MCF 10A (cell line): ENCODE measurements at regions not wholly inside any gene's neighbourhood (a gene's known extent, or its start where the extent isn't known, plus 50 kb on each side); places are given as distances from the start of the nearest gene placed in this dataset.

ENCODE experiments used
- BruUV-seq: library from RNA; stranded (reverse); fragments of 400-500 nt; replicated peaks from 2 replicates; lab custom pipeline; 2021; lab: Mats Ljungman, UMichigan
- CTCF ChIA-PET: fragments of 300-600 bp; sonication (Branson Sonifier 250); formaldehyde crosslinking; extraction: SDS; loops from one replicate; lab custom pipeline; 2021; ENCODE audit warnings: antibody characterized with exemption, inconsistent platforms; lab: Yijun Ruan, JAX
- POLR2A ChIA-PET: fragments of 300-600, 350-650 bp; sonication (Branson Sonifier 250); formaldehyde crosslinking; extraction: SDS; loops from one replicate; lab custom pipeline; 2020; ENCODE audit warnings: antibody characterized with exemption, inconsistent platforms; lab: Yijun Ruan, JAX
- DNase-seq: peaks from one replicate; pipeline ENCODE4 v3.0.0-alpha.2; 2018; ENCODE audit not compliant: unreplicated experiment
- H3K27ac Mint-ChIP-seq: one replicate; pipeline ENCODE4 v1.8.0; 2022; ENCODE audit warnings: mild to moderate bottlenecking, low read depth, mixed read lengths; ENCODE audit not compliant: unreplicated experiment
- H3K27me3 Mint-ChIP-seq: one replicate; pipeline ENCODE4 v1.8.0; 2022; ENCODE audit warnings: mixed read lengths; ENCODE audit not compliant: insufficient read depth, unreplicated experiment
- H3K36me3 Mint-ChIP-seq: one replicate; pipeline ENCODE4 v1.8.0; 2022; ENCODE audit warnings: mild to moderate bottlenecking, moderate library complexity, mixed read lengths; ENCODE audit not compliant: insufficient read depth, unreplicated experiment
- H3K4me1 Mint-ChIP-seq: one replicate; pipeline ENCODE4 v1.8.0; 2022; ENCODE audit warnings: mixed read lengths; ENCODE audit not compliant: insufficient read depth, unreplicated experiment
- H3K4me3 Mint-ChIP-seq: one replicate; pipeline ENCODE4 v1.8.0; 2022; ENCODE audit warnings: mild to moderate bottlenecking, moderate library complexity, mixed read lengths; ENCODE audit not compliant: unreplicated experiment
- H3K9me3 Mint-ChIP-seq: one replicate; pipeline ENCODE4 v1.8.0; 2022; ENCODE audit warnings: mixed read lengths; ENCODE audit not compliant: unreplicated experiment
- CTCF ChIP-seq: fragments of 200-600 bp; IDR thresholded peaks from one replicate; pipeline ENCODE4 v1.8.0; 2022; ENCODE audit warnings: antibody characterized with exemption, mild to moderate bottlenecking; ENCODE audit not compliant: unreplicated experiment
- intact Hi-C: fragments of 100-400 bp; cut with micrococcal nuclease; formaldehyde crosslinking; loops from 2 replicates; pipeline ENCODE4 v1.14.1; 2022

- H3K27me3 Mint-ChIP-seq, result no peaks in the 10 kb centered on the region
- ChIA-PET POLR2A (no interaction called here), CTCF (no interaction called here)
- no peaks in the 10 kb centered on the region for H3K4me1 Mint-ChIP-seq
- H3K36me3 Mint-ChIP-seq, result no peaks in the 10 kb centered on the region
- intact Hi-C loops, result no loop called here
- peaks cover 8% of the 10 kb centered on the region for H3K9me3 Mint-ChIP-seq
- no peak overlapping the region for H3K4me3 Mint-ChIP-seq
- no peak for DNase-seq
- TF ChIP-seq CTCF, result no peak
- H3K27ac Mint-ChIP-seq, result no peak overlapping the region
- no TSS peak for BruUV-seq
Measured at GRCh38 chr3:68287101-68287500, 632.7 kb upstream of the SUCLG2 start.

- no TSS peak for BruUV-seq
- intact Hi-C loops, result no loop called here
- ChIA-PET POLR2A (no interaction called here), CTCF (no interaction called here)
- no peaks in the 10 kb centered on the region for H3K9me3 Mint-ChIP-seq
- no peak for DNase-seq
- H3K27me3 Mint-ChIP-seq, result peaks cover 18% of the 10 kb centered on the region
- no peaks in the 10 kb centered on the region for H3K36me3 Mint-ChIP-seq
- TF ChIP-seq CTCF, result no peak
- no peak overlapping the region for H3K27ac Mint-ChIP-seq
- H3K4me3 Mint-ChIP-seq, result no peak overlapping the region
- no peaks in the 10 kb centered on the region for H3K4me1 Mint-ChIP-seq
Measured at GRCh38 chr3:68274286-68274685, 619.9 kb upstream of the SUCLG2 start.

GRCh38 chr3:68271145-68271544 is 616.7 kb upstream of the SUCLG2 start:
- H3K4me1 Mint-ChIP-seq, result no peaks in the 10 kb centered on the region
- intact Hi-C loops, result no loop called here
- CTCF ChIA-PET, result interaction anchor here (0.6 kb wide), 1 partner anchor 30 kb away, joined by 3 read pairs; no protein-coding TSS in a partner anchor
- no TSS peak for BruUV-seq
- H3K4me3 Mint-ChIP-seq, result no peak overlapping the region
- no peak overlapping the region for H3K27ac Mint-ChIP-seq
- POLR2A ChIA-PET, result no interaction called here
- no peak for TF ChIP-seq CTCF
- H3K9me3 Mint-ChIP-seq, result no peaks in the 10 kb centered on the region
- no peaks in the 10 kb centered on the region for H3K36me3 Mint-ChIP-seq
- H3K27me3 Mint-ChIP-seq, result peaks cover 7% of the 10 kb centered on the region
- DNase-seq, result peak; percentile 8

- DNase-seq, result peak; percentile 11
- ChIA-PET CTCF (interaction anchor here (0.7 kb wide), 1 partner anchor 21 kb away, joined by 3 read pairs; no protein-coding TSS in a partner anchor), POLR2A (no interaction called here)
- H3K4me3 Mint-ChIP-seq, result no peak overlapping the region
- H3K36me3 Mint-ChIP-seq, result no peaks in the 10 kb centered on the region
- no peaks in the 10 kb centered on the region for H3K4me1 Mint-ChIP-seq
- intact Hi-C loops, result no loop called here
- H3K27ac Mint-ChIP-seq, result no peak overlapping the region
- no TSS peak for BruUV-seq
- no peaks in the 10 kb centered on the region for H3K27me3 Mint-ChIP-seq
- no peak for TF ChIP-seq CTCF
- peaks cover 14% of the 10 kb centered on the region for H3K9me3 Mint-ChIP-seq
Measured at GRCh38 chr3:68256635-68257223, 602.3 kb upstream of the SUCLG2 start.
